ENCODE measurements at regions not wholly inside any gene's neighbourhood (a gene's known extent, or its start where the extent isn't known, plus 50 kb on each side); places are given as distances from the start of the nearest gene placed in this dataset.

GRCh38 chr3:28703843-28704242 lies 355.2 kb upstream of the AZI2 start:
- no peak for TF ChIP-seq POLR2AphosphoS5 (IDR thresholded peaks at IDR 0.05; ENCODE audit: borderline replicate concordance, low read depth, low read length)
- TF ChIP-seq EZH2 (IDR thresholded peaks at IDR 0.05): no peak
- TF ChIP-seq FOXP2 (optimal IDR thresholded peaks at IDR 0.05; ENCODE audit: control extremely low read depth, extremely low read length, insufficient read depth): no peak

Data from SK-N-MC (cell line).